Activated gamma-delta T cell treated with anti-CD3 and anti-CD28 coated beads, Interleukin-2, amount 50 U/mL, for 16 hours (primary cell): ENCODE measurements at regions not wholly inside any gene's neighbourhood (a gene's known extent, or its start where the extent isn't known, plus 50 kb on each side); places are given as distances from the start of the nearest gene placed in this dataset.

Experiments
- DNase-seq: peaks from one replicate; pipeline ENCODE4 v3.0.0-alpha.2; 2020; ENCODE audit warnings: low read depth

DNA sequence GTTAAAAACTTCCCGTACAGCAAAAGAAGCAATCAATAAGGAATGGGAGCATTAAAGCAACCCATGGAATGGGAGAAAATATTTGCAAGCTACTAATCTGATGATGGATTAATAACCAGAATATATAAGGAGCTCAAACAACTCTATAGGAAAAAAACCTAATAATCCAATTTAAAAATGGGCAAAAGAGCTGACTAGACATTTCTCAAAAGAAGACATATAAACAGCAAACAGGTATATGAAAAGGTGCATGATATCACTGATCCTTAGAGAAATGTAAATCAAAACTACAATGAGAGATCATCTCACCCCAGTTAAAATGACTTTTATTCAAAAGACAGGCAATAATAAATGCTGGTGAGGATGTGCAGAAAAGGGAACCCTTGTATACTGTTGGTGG is 52.7 kb upstream of the POU1F1 start:
- DNase-seq, result no peak
